ENCODE measurements at regions not wholly inside any gene's neighbourhood (a gene's known extent, or its start where the extent isn't known, plus 50 kb on each side); places are given as distances from the start of the nearest gene placed in this dataset.

DNA sequence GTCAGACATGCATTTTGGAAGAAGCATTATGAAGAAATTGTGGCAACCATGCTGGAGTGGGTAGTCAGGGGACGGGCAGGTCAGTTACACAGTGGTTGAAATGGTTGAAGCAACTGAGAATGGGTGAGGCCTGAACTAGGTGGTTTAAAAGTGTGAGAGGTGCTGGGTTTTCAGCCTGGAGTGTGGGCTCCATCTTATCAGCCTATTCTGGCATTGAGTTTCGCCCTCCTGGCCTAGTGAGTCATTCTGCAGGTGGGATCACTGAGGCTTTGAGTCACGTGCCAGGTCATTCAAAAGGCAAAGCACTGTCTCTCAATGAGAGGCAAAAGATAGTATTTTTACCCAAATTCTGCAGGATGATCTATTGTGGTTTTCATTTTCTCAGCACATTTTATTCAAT is 181.9 kb upstream of the CHD6 start:
- Histone ChIP-seq H3K36me3 (no peaks in the 10 kb centered on the region), H3K4me1 (no peaks in the 10 kb centered on the region), H3K27me3 (no peaks in the 10 kb centered on the region), H3K27ac (no peak overlapping the region), H3K4me3 (no peak overlapping the region), H3K9me3 (no peaks in the 10 kb centered on the region)
- DNase-seq (ENCODE audit: extremely low spot score in 2 of 2), result no peak
- TF ChIP-seq POLR2AphosphoS5 (IDR thresholded peaks at IDR 0.05; ENCODE audit: insufficient read depth in 1 of 2, low read depth in 1 of 2), result no peak
- TF ChIP-seq, protein P1, sequence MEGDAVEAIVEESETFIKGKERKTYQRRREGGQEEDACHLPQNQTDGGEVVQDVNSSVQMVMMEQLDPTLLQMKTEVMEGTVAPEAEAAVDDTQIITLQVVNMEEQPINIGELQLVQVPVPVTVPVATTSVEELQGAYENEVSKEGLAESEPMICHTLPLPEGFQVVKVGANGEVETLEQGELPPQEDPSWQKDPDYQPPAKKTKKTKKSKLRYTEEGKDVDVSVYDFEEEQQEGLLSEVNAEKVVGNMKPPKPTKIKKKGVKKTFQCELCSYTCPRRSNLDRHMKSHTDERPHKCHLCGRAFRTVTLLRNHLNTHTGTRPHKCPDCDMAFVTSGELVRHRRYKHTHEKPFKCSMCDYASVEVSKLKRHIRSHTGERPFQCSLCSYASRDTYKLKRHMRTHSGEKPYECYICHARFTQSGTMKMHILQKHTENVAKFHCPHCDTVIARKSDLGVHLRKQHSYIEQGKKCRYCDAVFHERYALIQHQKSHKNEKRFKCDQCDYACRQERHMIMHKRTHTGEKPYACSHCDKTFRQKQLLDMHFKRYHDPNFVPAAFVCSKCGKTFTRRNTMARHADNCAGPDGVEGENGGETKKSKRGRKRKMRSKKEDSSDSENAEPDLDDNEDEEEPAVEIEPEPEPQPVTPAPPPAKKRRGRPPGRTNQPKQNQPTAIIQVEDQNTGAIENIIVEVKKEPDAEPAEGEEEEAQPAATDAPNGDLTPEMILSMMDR (IDR thresholded peaks at IDR 0.05), result no peak
- intact Hi-C loops (cut with DNase I), result no loop called here

GRCh38 chr20:41798930-41799502 is 180.8 kb upstream of the CHD6 start:
- Histone ChIP-seq H3K4me3 (no peak overlapping the region), H3K9me3 (no peaks in the 10 kb centered on the region), H3K36me3 (no peaks in the 10 kb centered on the region), H3K27ac (no peak overlapping the region), H3K27me3 (no peaks in the 10 kb centered on the region), H3K4me1 (no peaks in the 10 kb centered on the region)
- intact Hi-C loops (cut with DNase I), result no loop called here
- TF ChIP-seq, protein P1 (IDR thresholded peaks at IDR 0.05), result no peak
- no peak for TF ChIP-seq POLR2AphosphoS5 (IDR thresholded peaks at IDR 0.05; ENCODE audit: insufficient read depth in 1 of 2, low read depth in 1 of 2)
- no peak for TF ChIP-seq POLR2A (IDR thresholded peaks at IDR 0.05)
- DNase-seq (ENCODE audit: extremely low spot score in 2 of 2), result no peak

DNA sequence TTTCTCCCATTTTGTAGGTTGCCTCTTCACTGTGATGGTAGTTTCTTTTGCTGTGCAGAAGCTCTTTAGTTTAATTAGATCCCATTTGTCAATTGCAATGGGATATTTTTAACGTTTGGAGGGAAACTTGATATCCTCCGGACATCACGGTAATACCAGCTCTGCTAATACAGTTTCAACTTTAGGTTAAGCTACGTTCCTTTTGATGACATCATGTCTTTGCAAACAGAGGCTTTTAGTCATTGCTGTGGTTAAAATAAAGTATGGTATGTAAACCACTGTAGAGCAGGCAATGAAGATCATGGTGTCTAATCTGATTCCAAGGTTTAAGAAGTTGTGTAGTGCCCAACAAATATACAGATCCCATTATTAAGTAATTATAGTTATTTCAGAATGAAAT is 168.0 kb upstream of the CHD6 start:
- DNase-seq (ENCODE audit: extremely low spot score in 2 of 2), result no peak
- intact Hi-C loops (cut with DNase I), result no loop called here
- TF ChIP-seq POLR2AphosphoS5 (IDR thresholded peaks at IDR 0.05; ENCODE audit: insufficient read depth in 1 of 2, low read depth in 1 of 2) (no peak), POLR2A (IDR thresholded peaks at IDR 0.05) (no peak)
- TF ChIP-seq, protein P1 (IDR thresholded peaks at IDR 0.05), result no peak
- H3K27me3 ChIP-seq, result no peaks in the 10 kb centered on the region
- no peaks in the 10 kb centered on the region for H3K4me1 ChIP-seq
- no peak overlapping the region for H3K27ac ChIP-seq
- H3K4me3 ChIP-seq, result no peak overlapping the region
- no peaks in the 10 kb centered on the region for H3K36me3 ChIP-seq
- H3K9me3 ChIP-seq, result no peaks in the 10 kb centered on the region

- Histone ChIP-seq H3K36me3 (no peaks in the 10 kb centered on the region), H3K4me1 (no peaks in the 10 kb centered on the region), H3K4me3 (no peak overlapping the region), H3K9me3 (no peaks in the 10 kb centered on the region), H3K27ac (no peak overlapping the region), H3K27me3 (no peaks in the 10 kb centered on the region)
- peak in 1 of 2 donors; percentile 58 for DNase-seq (ENCODE audit: extremely low spot score in 2 of 2)
- intact Hi-C loops (cut with DNase I), result no loop called here
- TF ChIP-seq POLR2A (IDR thresholded peaks at IDR 0.05), result no peak
- TF ChIP-seq, protein P1 (IDR thresholded peaks at IDR 0.05), result no peak
- TF ChIP-seq POLR2AphosphoS5 (IDR thresholded peaks at IDR 0.05; ENCODE audit: insufficient read depth in 1 of 2, low read depth in 1 of 2), result no peak
Observed at GRCh38 chr20:41784209-41784958, 166.2 kb upstream of the CHD6 start.

Data from vagina (tissue), 2 donors.